ENCODE measurements at regions not wholly inside any gene's neighbourhood (a gene's known extent, or its start where the extent isn't known, plus 50 kb on each side); places are given as distances from the start of the nearest gene placed in this dataset.

- no peaks in the 10 kb centered on the region for H3K9me1 ChIP-seq (replicated peaks; ENCODE audit: control insufficient read depth, extremely low read depth, insufficient read depth, low read length)
- H3K4me1 ChIP-seq (ENCODE audit: control insufficient read depth, extremely low read depth, insufficient read depth, low read length): peaks cover 25% of the 10 kb centered on the region
- H3K4me3 ChIP-seq (replicated peaks in 1 of 3; ENCODE audit: insufficient read depth in 1 of 3, low read depth in 1 of 3, low read length in 3 of 3): no peak overlapping the region
- intact Hi-C loops (cut with micrococcal nuclease) (loop anchor here (2.0 to 5.0 kb wide), 2 partner anchors 69 to 296 kb away; no protein-coding TSS in a partner anchor), dilution Hi-C loops (cut with MboI; ENCODE audit: extremely low pct_ligation_motif_present, low sequenced_read_pairs) (no loop called here)
- H3K36me3 ChIP-seq (ENCODE audit: control insufficient read depth in 2 of 2, extremely low read depth in 1 of 2, insufficient read depth in 2 of 2, low read length in 2 of 2): no peaks in the 10 kb centered on the region
- POLR2A ChIA-PET: no interaction called here
- peak overlapping the region; percentile 40 for H3K9ac ChIP-seq (replicated peaks; ENCODE audit: extremely low read depth, insufficient read depth, low read length)
- no peak overlapping the region for H2AFZ ChIP-seq (ENCODE audit: low read depth, low read length)
- no peaks in the 10 kb centered on the region for H3K27me3 ChIP-seq (ENCODE audit: control insufficient read depth in 2 of 2, insufficient read depth in 2 of 2, low read length in 2 of 2)
- FAIRE-seq (no peak), DNase-seq (ENCODE audit: low read depth, low spot score) (peak; percentile 31)
- CTCF ChIA-PET: interaction anchor here (1.4 kb wide), 1 partner anchor 12 kb away, joined by 5 read pairs; no protein-coding TSS in a partner anchor
- H3K27ac ChIP-seq (ENCODE audit: insufficient read depth, low read depth, low read length): peak overlapping the region; percentile 87
- H3K4me2 ChIP-seq (ENCODE audit: insufficient read depth, low read length): no peak overlapping the region
- no peaks in the 10 kb centered on the region for H3K79me2 ChIP-seq (ENCODE audit: control insufficient read depth, insufficient read depth, low read length)
- H3K9me3 ChIP-seq (replicated peaks; ENCODE audit: control insufficient read depth, insufficient read depth, low read length): no peaks in the 10 kb centered on the region
- TF ChIP-seq POLR2A (IDR thresholded peaks at IDR 0.05; ENCODE audit: low read depth, low read length) (no peak), JUN (IDR thresholded peaks at IDR 0.05; ENCODE audit: borderline replicate concordance, insufficient read depth, insufficient read length, low read depth) (no peak)
- BruUV-seq (replicated peaks): no TSS peak
- H4K20me1 ChIP-seq (replicated peaks; ENCODE audit: control insufficient read depth, extremely low read depth, insufficient read depth, low read length): no peaks in the 10 kb centered on the region
These were observed 246.7 kb downstream of the KLF6 start for GRCh38 chr10:3538291-3538655.

GRCh38 chr10:3537518-3537917, 247.5 kb downstream of the KLF6 start:
- Histone ChIP-seq H3K36me3 (ENCODE audit: control insufficient read depth in 2 of 2, extremely low read depth in 1 of 2, insufficient read depth in 2 of 2, low read length in 2 of 2) (no peaks in the 10 kb centered on the region), H3K27me3 (ENCODE audit: control insufficient read depth in 2 of 2, insufficient read depth in 2 of 2, low read length in 2 of 2) (peaks cover 0 to 2% of the 10 kb centered on the region in 2 experiments), H2AFZ (ENCODE audit: low read depth, low read length) (no peak overlapping the region), H3K9me1 (replicated peaks; ENCODE audit: control insufficient read depth, extremely low read depth, insufficient read depth, low read length) (no peaks in the 10 kb centered on the region), H4K20me1 (replicated peaks; ENCODE audit: control insufficient read depth, extremely low read depth, insufficient read depth, low read length) (no peaks in the 10 kb centered on the region), H3K9ac (replicated peaks; ENCODE audit: extremely low read depth, insufficient read depth, low read length) (no peak overlapping the region), H3K27ac (ENCODE audit: insufficient read depth, low read depth, low read length) (no peak overlapping the region), H3K4me3 (replicated peaks in 1 of 3; ENCODE audit: insufficient read depth in 1 of 3, low read depth in 1 of 3, low read length in 3 of 3) (no peak overlapping the region), H3K4me2 (ENCODE audit: insufficient read depth, low read length) (no peak overlapping the region), H3K4me1 (ENCODE audit: control insufficient read depth, extremely low read depth, insufficient read depth, low read length) (peaks cover 25% of the 10 kb centered on the region), H3K79me2 (ENCODE audit: control insufficient read depth, insufficient read depth, low read length) (no peaks in the 10 kb centered on the region), H3K9me3 (replicated peaks; ENCODE audit: control insufficient read depth, insufficient read depth, low read length) (no peaks in the 10 kb centered on the region)
- intact Hi-C loops (cut with micrococcal nuclease) (loop anchor here (5.0 kb wide), 1 partner anchor 295 kb away; no protein-coding TSS in a partner anchor), dilution Hi-C loops (cut with MboI; ENCODE audit: extremely low pct_ligation_motif_present, low sequenced_read_pairs) (no loop called here)
- FAIRE-seq: no peak
- CTCF ChIA-PET: no interaction called here
- POLR2A ChIA-PET: no interaction called here
- TF ChIP-seq GATA2 (IDR thresholded peaks at IDR 0.05; ENCODE audit: insufficient read depth, insufficient read length, low read depth, low read length): no peak
- TF ChIP-seq POLR2AphosphoS5 (IDR thresholded peaks at IDR 0.05; ENCODE audit: insufficient read depth, low read depth, low read length): no peak
- TF ChIP-seq MYC (IDR thresholded peaks at IDR 0.05; ENCODE audit: low read depth, low read length): no peak
- no peak for TF ChIP-seq CTCF (IDR thresholded peaks at IDR 0.05; ENCODE audit: extremely low read depth in 1 of 2, insufficient read depth in 1 of 2, low read depth in 1 of 2, low read length in 2 of 2)
- TF ChIP-seq EZH2 (IDR thresholded peaks at IDR 0.05; ENCODE audit: borderline replicate concordance, low read depth, low read length, severe bottlenecking): no peak
- TF ChIP-seq JUN (IDR thresholded peaks at IDR 0.05; ENCODE audit: borderline replicate concordance, insufficient read depth, insufficient read length, low read depth): no peak
- TF ChIP-seq POLR2A (IDR thresholded peaks at IDR 0.05; ENCODE audit: low read depth, low read length): no peak
- no peak for TF ChIP-seq FOS (IDR thresholded peaks at IDR 0.05; ENCODE audit: borderline replicate concordance, insufficient read depth, low read length)
- TF ChIP-seq MAX (IDR thresholded peaks at IDR 0.05; ENCODE audit: insufficient read depth, insufficient read length): no peak
- no TSS peak for BruUV-seq (replicated peaks)
- DNase-seq (ENCODE audit: low read depth, low spot score): no peak
